GM23338 (cell line): ENCODE measurements at regions not wholly inside any gene's neighbourhood (a gene's known extent, or its start where the extent isn't known, plus 50 kb on each side); places are given as distances from the start of the nearest gene placed in this dataset.

Experiments
- EZH2 ChIP-seq: fragments of 200-600 bp; sonication (generic); IDR thresholded peaks from one replicate; pipeline ENCODE4 v1.8.0; 2017; ENCODE audit warnings: antibody characterized with exemption, mild to moderate bottlenecking, low read depth; ENCODE audit not compliant: unreplicated experiment
- EZH2phosphoT487 ChIP-seq: fragments of 200-600 bp; sonication (generic); IDR thresholded peaks from one replicate; pipeline ENCODE4 v1.8.1; 2018; ENCODE audit warnings: antibody characterized with exemption; ENCODE audit not compliant: unreplicated experiment
- TF ChIP-seq, protein P1 (sequence below), 2 experiments: fragments of 200-600 bp in 1 of 2; sonication (generic) in 1 of 2; conservative IDR thresholded peaks; 2 replicates each; pipeline versions ENCODE4 v1.5.1 to v1.6.1; 2016 to 2017; ENCODE audit warnings: antibody characterized with exemption in 2 of 2, low read depth in 2 of 2, mild to moderate bottlenecking in 2 of 2, moderate library complexity in 1 of 2

GRCh38 chr22:22986008-22986407, 84.3 kb upstream of the GNAZ start:
- TF ChIP-seq, protein P1, sequence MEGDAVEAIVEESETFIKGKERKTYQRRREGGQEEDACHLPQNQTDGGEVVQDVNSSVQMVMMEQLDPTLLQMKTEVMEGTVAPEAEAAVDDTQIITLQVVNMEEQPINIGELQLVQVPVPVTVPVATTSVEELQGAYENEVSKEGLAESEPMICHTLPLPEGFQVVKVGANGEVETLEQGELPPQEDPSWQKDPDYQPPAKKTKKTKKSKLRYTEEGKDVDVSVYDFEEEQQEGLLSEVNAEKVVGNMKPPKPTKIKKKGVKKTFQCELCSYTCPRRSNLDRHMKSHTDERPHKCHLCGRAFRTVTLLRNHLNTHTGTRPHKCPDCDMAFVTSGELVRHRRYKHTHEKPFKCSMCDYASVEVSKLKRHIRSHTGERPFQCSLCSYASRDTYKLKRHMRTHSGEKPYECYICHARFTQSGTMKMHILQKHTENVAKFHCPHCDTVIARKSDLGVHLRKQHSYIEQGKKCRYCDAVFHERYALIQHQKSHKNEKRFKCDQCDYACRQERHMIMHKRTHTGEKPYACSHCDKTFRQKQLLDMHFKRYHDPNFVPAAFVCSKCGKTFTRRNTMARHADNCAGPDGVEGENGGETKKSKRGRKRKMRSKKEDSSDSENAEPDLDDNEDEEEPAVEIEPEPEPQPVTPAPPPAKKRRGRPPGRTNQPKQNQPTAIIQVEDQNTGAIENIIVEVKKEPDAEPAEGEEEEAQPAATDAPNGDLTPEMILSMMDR (conservative IDR thresholded peaks at IDR 0.05; ENCODE audit: low read depth in 2 of 2), result no peak
- TF ChIP-seq EZH2phosphoT487 (no peak), EZH2 (no peak)
